ENCODE measurements at regions not wholly inside any gene's neighbourhood (a gene's known extent, or its start where the extent isn't known, plus 50 kb on each side); places are given as distances from the start of the nearest gene placed in this dataset.

- TF ChIP-seq, protein P1, sequence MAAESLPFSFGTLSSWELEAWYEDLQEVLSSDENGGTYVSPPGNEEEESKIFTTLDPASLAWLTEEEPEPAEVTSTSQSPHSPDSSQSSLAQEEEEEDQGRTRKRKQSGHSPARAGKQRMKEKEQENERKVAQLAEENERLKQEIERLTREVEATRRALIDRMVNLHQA (CRISPR knock-in tag; IDR thresholded peaks at IDR 0.05): no peak
- no peak for TF ChIP-seq ZNF777 (CRISPR knock-in tag; IDR thresholded peaks at IDR 0.05)
Measured at GRCh38 chr1:94357661-94358060, 60.5 kb upstream of the ABCD3 start (continued).

- Histone ChIP-seq H3K79me2 (ENCODE audit: insufficient read depth, low read length) (no peaks in the 10 kb centered on the region), H4K20me1 (ENCODE audit: insufficient read depth, low read length) (no peaks in the 10 kb centered on the region), H3K27ac (ENCODE audit: extremely low read length, insufficient read depth, low read length) (peak overlapping the region; percentile 55), H3K4me3 (replicated peaks in 1 of 3; ENCODE audit: insufficient read depth in 1 of 3, low read depth in 2 of 3, low read length in 3 of 3) (peak overlapping the region in 2 of 3 experiments; percentile 27 to 44; a peak in 1 of 6 replicates), H3K4me2 (ENCODE audit: low read depth, low read length) (peak overlapping the region; percentile 88), H3K9me3 (ENCODE audit: low read length) (no peaks in the 10 kb centered on the region), H3K9ac (ENCODE audit: insufficient read depth, low read depth, low read length) (0 out of 2 replicates have a peak overlapping the region, but pooled peaks have one; percentile 12), H3K36me3 (replicated peaks in 1 of 2; ENCODE audit: control insufficient read depth in 1 of 2, insufficient read depth in 2 of 2, low read length in 2 of 2) (no peaks in the 10 kb centered on the region), H2AFZ (ENCODE audit: low read length) (peak overlapping the region; percentile 88), H3K4me1 (ENCODE audit: insufficient read depth, low read length) (peaks cover 61% of the 10 kb centered on the region), H3K27me3 (ENCODE audit: control insufficient read depth in 1 of 2, insufficient read depth in 2 of 2, low read length in 2 of 2) (no peaks in the 10 kb centered on the region)
- no TSS peak for BruUV-seq (replicated peaks)
- CTCF ChIA-PET (ENCODE audit: low intra/inter-chr PET ratio, low total read pairs): no interaction called here
- in situ Hi-C loops (cut with HindIII; ENCODE audit: extremely low pct_ligation_motif_present, low pct_unique_long_range_greater_than_20kb): no loop called here
- 3% methylated on average over 3 of the region's 3 CpGs for WGBS (ENCODE audit: low lambda C conversion rate)
- DNase-seq (ENCODE audit: low spot score) (peak; percentile 66), ATAC-seq (peak; percentile 75), FAIRE-seq (peak; percentile 68)
- intact Hi-C loops (cut with micrococcal nuclease; ENCODE audit: unreplicated experiment): loop anchor here (1.0 kb wide), 1 partner anchor 29 kb away; no protein-coding TSS in a partner anchor
- POLR2A ChIA-PET: interaction anchor here (0.6 to 1.2 kb wide), 2 partner anchors 29 to 117 kb away, joined by 3 to 4 read pairs; no protein-coding TSS in a partner anchor
- TF ChIP-seq SRSF9 (IDR thresholded peaks at IDR 0.05; ENCODE audit: borderline replicate concordance, insufficient read depth, low read depth, low read length, poor library complexity, severe bottlenecking) (no peak), PCBP2 (optimal IDR thresholded peaks at IDR 0.05; ENCODE audit: low read depth, low read length, poor library complexity, severe bottlenecking) (no peak), HNF4G (IDR thresholded peaks at IDR 0.05; ENCODE audit: borderline replicate concordance, low read depth, low read length) (peak; percentile 20; the same call in 1 of the 2 replicates), HNF4G (CRISPR knock-in tag; IDR thresholded peaks at IDR 0.05; ENCODE audit: borderline replicate concordance, low read depth) (no peak), LCORL (IDR thresholded peaks at IDR 0.05) (no peak), LCORL (CRISPR knock-in tag; IDR thresholded peaks at IDR 0.05) (peak; percentile 27; the same call in 1 of the 2 replicates), ZXDC (CRISPR knock-in tag; IDR thresholded peaks at IDR 0.05) (no peak), SMAD3 (CRISPR knock-in tag; IDR thresholded peaks at IDR 0.05) (no peak)
- TF ChIP-seq, protein P2, sequence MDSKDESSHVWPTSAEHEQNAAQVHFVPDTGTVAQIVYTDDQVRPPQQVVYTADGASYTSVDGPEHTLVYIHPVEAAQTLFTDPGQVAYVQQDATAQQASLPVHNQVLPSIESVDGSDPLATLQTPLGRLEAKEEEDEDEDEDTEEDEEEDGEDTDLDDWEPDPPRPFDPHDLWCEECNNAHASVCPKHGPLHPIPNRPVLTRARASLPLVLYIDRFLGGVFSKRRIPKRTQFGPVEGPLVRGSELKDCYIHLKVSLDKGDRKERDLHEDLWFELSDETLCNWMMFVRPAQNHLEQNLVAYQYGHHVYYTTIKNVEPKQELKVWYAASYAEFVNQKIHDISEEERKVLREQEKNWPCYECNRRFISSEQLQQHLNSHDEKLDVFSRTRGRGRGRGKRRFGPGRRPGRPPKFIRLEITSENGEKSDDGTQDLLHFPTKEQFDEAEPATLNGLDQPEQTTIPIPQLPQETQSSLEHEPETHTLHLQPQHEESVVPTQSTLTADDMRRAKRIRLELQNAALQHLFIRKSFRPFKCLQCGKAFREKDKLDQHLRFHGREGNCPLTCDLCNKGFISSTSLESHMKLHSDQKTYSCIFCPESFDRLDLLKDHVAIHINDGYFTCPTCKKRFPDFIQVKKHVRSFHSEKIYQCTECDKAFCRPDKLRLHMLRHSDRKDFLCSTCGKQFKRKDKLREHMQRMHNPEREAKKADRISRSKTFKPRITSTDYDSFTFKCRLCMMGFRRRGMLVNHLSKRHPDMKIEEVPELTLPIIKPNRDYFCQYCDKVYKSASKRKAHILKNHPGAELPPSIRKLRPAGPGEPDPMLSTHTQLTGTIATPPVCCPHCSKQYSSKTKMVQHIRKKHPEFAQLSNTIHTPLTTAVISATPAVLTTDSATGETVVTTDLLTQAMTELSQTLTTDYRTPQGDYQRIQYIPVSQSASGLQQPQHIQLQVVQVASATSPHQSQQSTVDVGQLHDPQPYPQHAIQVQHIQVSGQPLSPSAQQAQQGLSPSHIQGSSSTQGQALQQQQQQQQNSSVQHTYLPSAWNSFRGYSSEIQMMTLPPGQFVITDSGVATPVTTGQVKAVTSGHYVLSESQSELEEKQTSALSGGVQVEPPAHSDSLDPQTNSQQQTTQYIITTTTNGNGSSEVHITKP (CRISPR knock-in tag; IDR thresholded peaks at IDR 0.05; ENCODE audit: low read depth): no peak
- TF ChIP-seq, protein P3, sequence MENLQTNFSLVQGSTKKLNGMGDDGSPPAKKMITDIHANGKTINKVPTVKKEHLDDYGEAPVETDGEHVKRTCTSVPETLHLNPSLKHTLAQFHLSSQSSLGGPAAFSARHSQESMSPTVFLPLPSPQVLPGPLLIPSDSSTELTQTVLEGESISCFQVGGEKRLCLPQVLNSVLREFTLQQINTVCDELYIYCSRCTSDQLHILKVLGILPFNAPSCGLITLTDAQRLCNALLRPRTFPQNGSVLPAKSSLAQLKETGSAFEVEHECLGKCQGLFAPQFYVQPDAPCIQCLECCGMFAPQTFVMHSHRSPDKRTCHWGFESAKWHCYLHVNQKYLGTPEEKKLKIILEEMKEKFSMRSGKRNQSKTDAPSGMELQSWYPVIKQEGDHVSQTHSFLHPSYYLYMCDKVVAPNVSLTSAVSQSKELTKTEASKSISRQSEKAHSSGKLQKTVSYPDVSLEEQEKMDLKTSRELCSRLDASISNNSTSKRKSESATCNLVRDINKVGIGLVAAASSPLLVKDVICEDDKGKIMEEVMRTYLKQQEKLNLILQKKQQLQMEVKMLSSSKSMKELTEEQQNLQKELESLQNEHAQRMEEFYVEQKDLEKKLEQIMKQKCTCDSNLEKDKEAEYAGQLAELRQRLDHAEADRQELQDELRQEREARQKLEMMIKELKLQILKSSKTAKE (CRISPR knock-in tag; IDR thresholded peaks at IDR 0.05; ENCODE audit: borderline replicate concordance): peak; percentile 6; the same call in 1 of the 2 replicates
Measured at GRCh38 chr1:94355485-94355980, 62.7 kb upstream of the ABCD3 start.

All from HepG2 (cell line).